ENCODE measurements at regions not wholly inside any gene's neighbourhood (a gene's known extent, or its start where the extent isn't known, plus 50 kb on each side); places are given as distances from the start of the nearest gene placed in this dataset.
A peak's percentile ranks its signal among the peaks of the same experiment; 100 is the strongest.
"Not testable (repeated sequence)": the region's sequence is repeated elsewhere in the genome, so short reads cannot be mapped to it uniquely, and the experiment has no call there.

DNA sequence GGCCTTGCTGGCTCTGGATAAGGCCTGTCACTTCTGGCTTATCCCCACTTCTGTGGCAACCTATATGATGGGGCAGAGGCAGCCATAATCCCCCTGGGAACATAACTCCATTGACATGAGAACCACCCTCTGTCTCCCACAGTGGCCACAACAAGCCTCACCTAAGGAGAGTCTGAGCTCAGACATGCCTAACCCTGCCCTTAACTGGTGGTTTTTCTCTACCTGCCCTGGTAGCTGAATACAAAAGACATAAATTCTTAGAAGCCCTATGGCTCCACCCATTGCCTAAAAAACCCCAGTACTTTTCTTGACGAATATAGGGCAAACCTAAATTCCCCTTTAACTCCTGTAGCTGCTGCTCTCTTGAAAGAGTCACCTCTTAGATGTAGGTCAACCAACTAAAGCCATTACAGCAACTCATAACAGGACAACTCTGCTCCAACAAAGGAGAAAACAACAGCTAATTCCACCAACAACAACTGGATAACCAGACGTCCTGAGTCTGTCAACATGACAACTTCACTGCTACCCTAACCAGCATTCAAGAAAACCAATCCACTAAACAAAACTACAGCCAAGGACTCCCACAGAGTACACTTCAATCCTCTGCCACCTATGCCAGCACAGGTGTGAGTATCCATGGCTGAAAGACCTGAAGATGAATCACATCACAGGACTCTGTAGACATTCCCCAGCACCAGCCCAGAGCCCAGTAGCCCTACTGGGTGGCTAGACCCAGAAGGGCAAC, 427.7 kb downstream of the PRELID2 start:
- ATAC-seq (replicated peaks) (peak in 1 of 2 donors; percentile 60), DNase-seq (no peak)
- peak overlapping the region; percentile 4 for H3K27ac Mint-ChIP-seq
- H3K36me3 Mint-ChIP-seq = no peaks in the 10 kb centered on the region
- no peaks in the 10 kb centered on the region for H3K4me1 Mint-ChIP-seq
- no peaks in the 10 kb centered on the region for H3K27me3 Mint-ChIP-seq
- H3K4me3 Mint-ChIP-seq = no peak overlapping the region
- peaks cover 30 to 37% of the 10 kb centered on the region in 2 donors for H3K9me3 Mint-ChIP-seq

DNA sequence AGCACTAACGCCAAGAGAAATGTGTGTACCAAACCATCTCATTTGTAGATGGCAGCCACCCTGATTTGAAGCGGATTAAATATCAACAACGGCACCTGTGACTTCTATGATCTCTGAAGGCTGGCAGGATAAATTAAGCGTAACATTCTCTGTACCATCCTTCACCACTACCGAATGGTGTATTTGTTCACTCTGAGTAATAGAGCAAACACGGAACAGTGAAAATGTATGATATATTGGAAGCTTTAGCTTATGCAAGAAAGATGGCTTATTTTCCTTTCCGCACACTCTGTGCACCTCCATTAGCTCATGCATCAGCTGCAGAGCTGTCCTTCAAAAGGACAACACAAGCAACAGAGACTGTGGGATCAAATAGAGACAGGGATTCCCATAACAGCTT, 431.1 kb downstream of the PRELID2 start:
- no peaks in the 10 kb centered on the region for H3K36me3 Mint-ChIP-seq

DNA sequence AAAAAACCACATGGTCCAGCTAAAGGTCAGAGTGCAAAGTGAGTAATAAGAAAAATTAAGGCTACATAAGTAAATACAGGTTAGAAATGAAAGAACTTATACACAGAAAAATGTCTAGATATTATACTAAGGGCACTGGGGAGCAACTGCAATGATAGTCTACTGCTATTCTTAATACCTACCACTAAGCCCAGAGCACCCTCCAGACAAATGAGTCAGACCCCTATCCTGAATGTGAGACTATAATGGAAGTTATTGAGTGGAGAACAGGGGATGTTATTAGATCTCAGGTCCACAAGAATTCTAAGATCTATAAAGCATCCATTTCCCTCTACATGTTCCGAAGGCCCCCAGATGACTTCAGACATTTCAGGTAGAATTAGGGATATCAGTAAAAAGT, 438.3 kb downstream of the PRELID2 start:
- Mint-ChIP-seq H3K27me3 (no peaks in the 10 kb centered on the region), H3K27ac (no peak overlapping the region), H3K4me1 (no peaks in the 10 kb centered on the region), H3K9me3 (peaks cover 5% of the 10 kb centered on the region in 2 donors), H3K4me3 (no peak overlapping the region), H3K36me3 (no peaks in the 10 kb centered on the region)
- no peak for ATAC-seq (replicated peaks)
- DNase-seq = no peak

More for the DNA sequence above, 431.1 kb downstream of the PRELID2 start:
- Mint-ChIP-seq H3K27me3 (no peaks in the 10 kb centered on the region), H3K27ac (no peak overlapping the region), H3K4me3 (no peak overlapping the region), H3K9me3 (peaks cover 15 to 20% of the 10 kb centered on the region in 2 donors), H3K4me1 (no peaks in the 10 kb centered on the region)
- no peak for DNase-seq
- no peak for ATAC-seq (replicated peaks)

DNA sequence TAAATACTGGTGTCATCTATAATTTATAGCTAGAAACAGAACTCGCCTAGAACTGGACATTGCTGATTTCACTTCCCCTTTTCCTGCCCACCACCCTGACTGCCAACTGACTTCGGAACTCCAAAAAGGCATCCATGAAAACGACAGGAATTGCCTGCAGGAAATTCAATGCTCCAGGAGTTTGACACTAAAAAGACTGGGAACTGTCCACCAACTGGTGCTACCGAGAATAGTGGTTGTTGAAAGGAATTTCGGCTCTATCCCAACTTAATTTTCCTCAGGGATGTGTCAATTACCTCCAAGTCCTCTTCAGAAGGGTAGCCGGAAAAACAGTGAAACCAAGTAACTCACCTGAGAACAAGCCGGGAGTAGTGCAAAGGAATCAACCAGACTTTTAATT, 440.0 kb downstream of the PRELID2 start:
- H3K4me3 Mint-ChIP-seq = not testable (repeated sequence)

DNA sequence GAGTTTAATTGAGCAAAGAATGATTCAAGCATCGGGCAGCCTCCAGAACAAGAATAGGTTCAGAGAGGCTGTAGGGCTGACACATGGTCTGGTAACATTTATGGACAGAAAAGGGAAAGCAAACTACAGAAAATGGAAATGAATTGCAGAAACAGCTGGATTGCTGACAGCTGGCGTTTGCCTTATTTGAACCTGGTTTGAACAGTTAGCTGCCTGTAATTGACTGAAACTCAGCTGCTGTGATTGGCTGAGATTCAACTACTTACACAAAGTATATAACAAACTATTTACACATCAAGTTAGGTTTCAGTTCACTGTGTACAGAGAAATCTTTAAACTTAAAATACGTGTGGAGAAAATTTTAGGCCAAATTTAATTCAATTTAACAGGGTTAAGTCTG, 441.7 kb downstream of the PRELID2 start:
- no peak for ATAC-seq (replicated peaks)
- Mint-ChIP-seq H3K27ac (no peak overlapping the region), H3K4me1 (no peaks in the 10 kb centered on the region), H3K27me3 (no peaks in the 10 kb centered on the region), H3K9me3 (peaks cover 12 to 14% of the 10 kb centered on the region in 2 donors), H3K36me3 (no peaks in the 10 kb centered on the region), H3K4me3 (no peak overlapping the region)
- DNase-seq = no peak

More for the DNA sequence above, 440.0 kb downstream of the PRELID2 start:
- H3K27ac Mint-ChIP-seq; H3K4me1 Mint-ChIP-seq; DNase-seq; H3K27me3 Mint-ChIP-seq; ATAC-seq (replicated peaks); H3K36me3 Mint-ChIP-seq: not testable (repeated sequence)
- peaks cover 8 to 11% of the 10 kb centered on the region in 2 donors for H3K9me3 Mint-ChIP-seq

DNA sequence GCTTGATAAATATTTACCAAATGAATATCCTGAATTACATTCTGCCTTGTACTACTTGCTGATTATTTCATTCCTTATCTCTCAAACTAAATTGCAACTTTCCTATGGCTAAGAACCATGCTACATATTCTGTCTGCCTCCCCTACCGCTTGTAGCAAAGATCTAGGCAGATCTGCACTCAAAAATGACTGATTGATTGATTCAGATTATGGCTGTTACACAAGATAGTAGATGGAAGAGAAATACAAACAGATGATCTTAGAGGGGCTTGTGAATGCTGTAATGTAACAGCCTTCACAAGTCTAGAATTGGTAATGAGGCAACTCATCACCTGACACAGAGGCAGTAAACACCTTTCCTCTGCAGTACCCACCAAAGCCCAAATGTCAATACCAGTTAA, 446.1 kb downstream of the PRELID2 start:
- H3K27ac Mint-ChIP-seq = no peak overlapping the region
- peaks cover 12 to 16% of the 10 kb centered on the region in 2 donors for H3K9me3 Mint-ChIP-seq
- no peaks in the 10 kb centered on the region for H3K36me3 Mint-ChIP-seq
- no peak overlapping the region for H3K4me3 Mint-ChIP-seq
- no peaks in the 10 kb centered on the region for H3K27me3 Mint-ChIP-seq
- ATAC-seq (replicated peaks) (no peak), DNase-seq (no peak)
- H3K4me1 Mint-ChIP-seq = no peaks in the 10 kb centered on the region

DNA sequence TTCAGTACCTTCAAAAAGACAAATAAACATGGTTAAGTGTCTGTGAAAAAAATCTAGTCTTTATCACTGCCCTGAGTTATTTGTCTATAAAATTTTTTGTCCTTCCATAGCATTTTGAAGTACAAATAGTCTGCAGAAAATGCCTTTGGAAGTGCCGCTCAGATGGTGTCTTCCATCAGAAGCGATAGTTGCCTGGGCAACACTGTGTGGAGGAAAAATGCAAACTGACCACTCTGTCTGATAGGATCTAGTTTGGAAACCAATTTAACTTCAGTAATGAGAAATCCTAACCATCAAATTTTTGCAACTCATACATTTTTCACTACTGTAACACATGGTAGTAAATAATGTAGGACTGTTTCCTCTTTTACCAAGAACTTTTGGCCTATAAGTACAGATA, 449.9 kb downstream of the PRELID2 start:
- no peak for ATAC-seq (replicated peaks)
- Mint-ChIP-seq H3K27ac (no peak overlapping the region), H3K27me3 (no peaks in the 10 kb centered on the region), H3K9me3 (peaks cover 5 to 7% of the 10 kb centered on the region in 2 donors), H3K36me3 (no peaks in the 10 kb centered on the region), H3K4me3 (no peak overlapping the region), H3K4me1 (no peaks in the 10 kb centered on the region)
- no peak for DNase-seq

DNA sequence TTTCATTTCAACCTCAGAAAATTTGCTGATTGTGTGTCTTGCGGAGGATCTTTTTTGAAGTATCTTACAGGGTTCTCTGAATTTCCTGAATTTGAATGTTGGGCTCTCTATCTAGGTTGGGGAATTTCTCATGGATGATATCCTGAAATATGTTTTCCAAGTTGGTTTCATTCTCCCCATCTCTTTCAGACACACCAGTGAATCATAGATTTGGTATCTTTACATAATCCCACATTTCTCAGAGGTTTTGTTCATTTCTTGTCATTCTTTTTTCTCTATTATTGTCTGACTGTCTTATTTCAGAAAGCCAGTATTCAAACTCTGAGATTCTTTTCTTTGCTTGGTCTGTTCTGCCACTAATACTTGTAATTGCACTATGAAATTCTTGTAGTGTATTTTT, 456.9 kb downstream of the PRELID2 start:
- DNase-seq (no peak), ATAC-seq (replicated peaks) (no peak)
- H3K27ac Mint-ChIP-seq = no peak overlapping the region
- H3K4me3 Mint-ChIP-seq = no peak overlapping the region
- H3K36me3 Mint-ChIP-seq = peaks cover 0 to 4% of the 10 kb centered on the region in 2 donors
- peaks cover 33% of the 10 kb centered on the region in 2 donors for H3K9me3 Mint-ChIP-seq
- no peaks in the 10 kb centered on the region for H3K27me3 Mint-ChIP-seq
- no peaks in the 10 kb centered on the region for H3K4me1 Mint-ChIP-seq

DNA sequence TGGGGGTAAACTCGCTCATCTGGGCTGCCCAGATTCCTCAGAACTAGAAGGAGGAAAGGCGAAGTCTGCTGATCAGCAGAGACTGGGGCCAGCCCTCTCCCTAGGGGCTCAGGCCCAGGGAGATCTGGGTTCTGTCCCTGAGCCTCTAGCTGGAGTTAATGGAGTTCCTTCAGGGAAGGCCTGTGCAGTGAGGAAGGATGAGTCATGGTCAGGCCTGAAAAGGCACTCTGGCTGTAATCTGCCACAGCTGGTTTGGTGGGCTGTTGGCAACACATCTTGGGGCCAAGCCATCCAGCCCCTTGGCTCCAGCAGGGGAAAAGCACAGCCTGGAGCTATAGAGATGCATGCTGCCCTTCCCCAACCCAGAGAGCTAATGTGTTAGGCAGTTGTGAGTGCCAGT, 459.6 kb downstream of the PRELID2 start:
- ATAC-seq (replicated peaks) = no peak
- no peak overlapping the region for H3K27ac Mint-ChIP-seq
- no peaks in the 10 kb centered on the region for H3K27me3 Mint-ChIP-seq
- H3K36me3 Mint-ChIP-seq = peaks cover 0 to 4% of the 10 kb centered on the region in 2 donors
- no peaks in the 10 kb centered on the region for H3K4me1 Mint-ChIP-seq
- DNase-seq = no peak
- H3K9me3 Mint-ChIP-seq = peaks cover 33 to 36% of the 10 kb centered on the region in 2 donors
- no peak overlapping the region for H3K4me3 Mint-ChIP-seq

DNA sequence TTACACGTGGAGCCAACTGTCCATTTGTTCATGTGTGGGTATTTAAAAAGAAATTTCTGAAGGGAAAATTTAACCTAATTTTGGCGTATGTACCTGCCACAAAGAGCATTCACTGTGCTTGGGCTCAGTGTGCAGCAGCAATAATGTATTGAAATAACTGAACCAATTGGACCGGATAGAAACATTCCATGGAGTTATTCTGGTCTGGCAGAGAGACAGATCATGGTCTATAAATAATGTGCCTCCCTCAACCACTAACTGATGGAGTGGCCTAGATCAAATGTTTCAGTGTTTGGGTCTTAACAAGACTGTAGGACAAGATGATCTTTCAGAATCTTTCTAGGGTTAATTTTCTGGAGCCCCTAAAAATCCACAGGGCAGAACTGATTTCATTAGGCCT, 469.7 kb downstream of the PRELID2 start:
- ATAC-seq (replicated peaks) (no peak), DNase-seq (no peak)
- no peaks in the 10 kb centered on the region for H3K4me1 Mint-ChIP-seq
- H3K36me3 Mint-ChIP-seq = no peaks in the 10 kb centered on the region
- H3K4me3 Mint-ChIP-seq = no peak overlapping the region
- H3K27ac Mint-ChIP-seq = no peak overlapping the region
- H3K9me3 Mint-ChIP-seq = peaks cover 0 to 3% of the 10 kb centered on the region in 2 donors
- H3K27me3 Mint-ChIP-seq = no peaks in the 10 kb centered on the region

DNA sequence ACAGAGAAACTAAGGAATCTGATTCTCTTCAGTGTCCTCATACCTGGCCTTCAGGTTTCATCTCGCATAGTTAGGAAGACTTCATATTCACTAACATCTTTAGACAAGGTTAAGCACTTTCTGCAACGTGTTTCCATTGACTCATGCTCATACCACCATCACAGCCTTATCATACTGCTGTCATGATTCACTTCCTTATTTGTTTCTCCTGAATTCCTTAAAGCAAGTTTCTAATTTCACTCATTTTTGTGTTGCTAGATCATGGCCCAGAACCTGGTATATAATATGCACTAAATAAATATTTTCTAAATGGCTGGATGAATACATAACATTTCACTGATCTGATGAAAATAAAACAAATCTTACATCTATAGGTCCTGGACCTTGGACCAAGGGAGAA, 472.9 kb downstream of the PRELID2 start:
- Mint-ChIP-seq H3K4me1 (no peaks in the 10 kb centered on the region), H3K9me3 (no peaks in the 10 kb centered on the region), H3K27me3 (no peaks in the 10 kb centered on the region), H3K4me3 (no peak overlapping the region), H3K36me3 (no peaks in the 10 kb centered on the region), H3K27ac (no peak overlapping the region)
- DNase-seq = no peak
- no peak for ATAC-seq (replicated peaks)

DNA sequence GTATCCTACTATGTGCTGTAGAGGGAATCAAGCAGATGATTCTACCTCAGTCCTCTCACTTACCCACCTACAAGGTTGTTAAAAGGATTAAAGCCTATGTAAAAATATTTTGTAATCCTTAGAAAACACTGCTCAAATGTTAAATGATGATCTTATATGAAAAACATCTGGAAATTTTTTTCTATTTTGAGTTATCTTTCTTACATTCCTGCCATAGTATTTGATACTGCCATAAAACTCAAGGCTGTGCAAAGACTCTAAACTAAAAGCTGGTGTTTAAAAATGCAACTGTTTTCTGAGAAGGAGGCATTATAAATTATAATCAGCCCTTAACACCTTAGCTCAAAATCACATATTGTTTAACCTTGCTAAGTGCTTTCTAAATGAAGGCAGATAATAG, 474.2 kb downstream of the PRELID2 start:
- no peaks in the 10 kb centered on the region for H3K27me3 Mint-ChIP-seq
- H3K4me1 Mint-ChIP-seq = no peaks in the 10 kb centered on the region
- no peak overlapping the region for H3K27ac Mint-ChIP-seq
- H3K36me3 Mint-ChIP-seq = no peaks in the 10 kb centered on the region
- no peak overlapping the region for H3K4me3 Mint-ChIP-seq
- H3K9me3 Mint-ChIP-seq = no peaks in the 10 kb centered on the region
- ATAC-seq (replicated peaks) (no peak), DNase-seq (no peak)

DNA sequence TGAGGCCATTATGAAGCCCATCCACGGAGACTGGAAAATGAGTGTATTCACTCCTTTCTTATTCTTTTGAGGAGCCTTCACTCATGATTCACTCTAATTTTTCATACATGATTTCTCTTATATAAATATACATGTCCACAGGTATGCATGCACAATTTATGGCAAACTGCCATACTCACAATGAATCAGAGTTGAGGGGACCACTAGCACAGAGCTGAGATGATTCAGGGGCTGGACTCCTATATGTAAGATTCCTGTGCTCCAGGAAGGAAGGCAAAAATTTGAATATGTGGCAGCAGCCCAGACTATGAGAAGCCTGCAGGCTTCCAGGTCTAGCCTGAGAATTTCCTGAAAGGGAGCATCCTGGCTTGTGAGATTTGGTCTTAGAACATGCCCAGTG, 484.6 kb downstream of the PRELID2 start:
- no peak overlapping the region for H3K27ac Mint-ChIP-seq
- ATAC-seq (replicated peaks) (no peak), DNase-seq (no peak)
- H3K4me3 Mint-ChIP-seq = no peak overlapping the region
- peaks cover 6 to 9% of the 10 kb centered on the region in 2 donors for H3K9me3 Mint-ChIP-seq
- no peaks in the 10 kb centered on the region for H3K36me3 Mint-ChIP-seq
- no peaks in the 10 kb centered on the region for H3K27me3 Mint-ChIP-seq
- no peaks in the 10 kb centered on the region for H3K4me1 Mint-ChIP-seq

DNA sequence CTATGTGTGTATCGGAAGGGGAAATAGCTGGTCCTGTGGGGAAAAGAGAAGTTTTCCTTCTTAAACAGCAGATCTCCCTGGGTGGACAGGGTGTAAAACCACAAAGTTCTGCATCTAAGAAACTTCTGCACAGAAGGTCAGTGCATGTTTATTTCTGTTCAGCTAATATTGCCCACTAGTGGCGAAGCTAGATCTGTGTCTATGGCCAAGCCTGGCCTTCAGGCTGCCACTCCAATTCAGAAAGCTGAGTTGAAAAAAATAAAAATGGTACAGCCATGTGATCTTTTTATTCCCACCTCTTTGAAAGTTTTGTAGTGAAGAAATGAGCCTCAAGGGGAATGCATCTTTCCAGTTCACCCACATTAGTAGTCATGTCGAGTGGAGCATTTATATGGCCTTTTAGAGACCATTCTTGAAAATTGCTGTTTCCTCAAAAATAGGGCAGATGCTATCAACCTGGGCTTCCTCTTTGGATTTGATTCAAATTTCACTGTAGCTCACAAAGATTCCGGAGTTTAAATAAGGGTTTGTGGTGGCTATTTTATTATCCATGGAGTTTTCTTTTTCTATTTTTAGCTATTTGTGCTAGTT, 488.0 kb downstream of the PRELID2 start:
- DNase-seq = no peak
- Mint-ChIP-seq H3K36me3 (no peaks in the 10 kb centered on the region), H3K27me3 (no peaks in the 10 kb centered on the region), H3K4me3 (no peak overlapping the region), H3K27ac (no peak overlapping the region), H3K9me3 (peaks cover 0 to 3% of the 10 kb centered on the region in 2 donors), H3K4me1 (no peaks in the 10 kb centered on the region)
- ATAC-seq (replicated peaks) = peak; percentile 39 to 57

DNA sequence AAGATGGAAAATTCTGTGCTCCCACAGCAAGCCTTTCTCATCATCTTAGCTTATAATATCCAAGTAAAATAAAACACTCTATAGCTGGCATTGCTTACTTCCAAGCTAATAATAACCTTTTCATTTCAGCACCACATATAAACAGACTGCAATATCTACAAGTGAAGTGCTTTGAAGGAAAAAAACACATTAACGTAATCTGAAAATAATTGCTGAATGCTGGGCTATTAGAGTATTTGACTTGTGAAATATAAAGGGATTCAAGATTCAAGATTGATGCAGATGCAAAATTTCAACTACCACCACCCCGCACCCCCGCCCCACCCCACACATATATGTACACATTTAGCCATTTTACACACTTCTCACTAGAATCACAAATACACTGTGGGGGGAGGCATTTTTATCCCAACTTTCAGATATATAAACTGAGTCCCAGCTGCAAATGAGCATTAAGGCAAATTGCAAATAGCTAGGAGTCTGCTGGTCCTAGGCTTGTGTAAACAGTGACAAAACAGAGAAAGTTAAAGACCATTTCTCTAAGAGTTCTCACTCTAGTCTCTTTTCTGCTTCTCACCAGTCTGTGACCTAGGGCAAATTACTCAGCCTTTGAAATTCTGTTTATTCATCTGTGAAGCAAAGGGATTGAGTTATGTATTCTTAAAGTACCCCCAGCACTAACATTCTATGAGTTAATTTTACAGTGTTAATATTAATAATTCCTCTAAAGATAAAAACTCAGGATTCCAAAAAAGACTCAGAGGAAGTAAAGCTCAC, 489.4 kb downstream of the PRELID2 start:
- peaks cover 0 to 3% of the 10 kb centered on the region in 2 donors for H3K9me3 Mint-ChIP-seq
- H3K27me3 Mint-ChIP-seq = no peaks in the 10 kb centered on the region
- no peaks in the 10 kb centered on the region for H3K4me1 Mint-ChIP-seq
- no peak overlapping the region for H3K4me3 Mint-ChIP-seq
- no peak overlapping the region for H3K27ac Mint-ChIP-seq
- H3K36me3 Mint-ChIP-seq = no peaks in the 10 kb centered on the region
- ATAC-seq (replicated peaks) = no peak
- DNase-seq = no peak
